ENCODE measurements at regions not wholly inside any gene's neighbourhood (a gene's known extent, or its start where the extent isn't known, plus 50 kb on each side); places are given as distances from the start of the nearest gene placed in this dataset.

DNA sequence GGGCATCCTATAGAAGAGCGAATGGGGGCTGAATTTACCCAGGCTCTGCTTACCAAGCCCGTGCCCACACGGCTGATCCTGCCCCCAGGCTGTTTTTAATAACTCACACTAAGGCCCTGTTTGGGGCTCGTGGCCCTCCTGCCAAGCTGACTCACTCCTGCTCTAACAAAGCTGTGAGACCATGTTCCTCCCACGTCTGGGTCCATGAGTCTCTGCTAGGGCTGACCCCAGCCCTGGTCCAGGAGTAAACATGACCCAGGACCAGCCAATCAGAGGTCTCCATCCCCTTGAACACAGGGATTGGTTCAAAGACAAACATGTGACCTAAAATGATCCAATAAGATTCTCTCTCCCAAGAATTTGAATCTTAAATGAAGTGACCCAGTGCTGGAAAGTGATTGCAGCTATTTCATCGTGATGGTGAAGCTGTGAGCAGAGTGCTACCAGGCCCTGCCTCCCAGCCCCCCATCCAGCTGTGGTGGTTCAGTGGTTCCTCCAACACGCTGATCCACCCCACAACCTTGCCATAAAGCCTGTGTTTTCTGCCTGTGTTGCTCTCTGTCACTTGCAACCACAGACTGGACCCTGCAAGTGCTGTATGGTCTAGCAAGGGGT, 57.2 kb downstream of the C16orf82 start:
- no peak for DNase-seq
- Mint-ChIP-seq H3K36me3 (ENCODE audit: insufficient read depth, unreplicated experiment) (no peaks in the 10 kb centered on the region), H3K27ac (ENCODE audit: unreplicated experiment) (no peak overlapping the region), H3K4me1 (ENCODE audit: low read depth, unreplicated experiment) (no peaks in the 10 kb centered on the region), H3K4me3 (ENCODE audit: low read depth, unreplicated experiment) (no peak overlapping the region), H3K9me3 (ENCODE audit: low read depth, unreplicated experiment) (peaks cover 4% of the 10 kb centered on the region), H3K27me3 (ENCODE audit: unreplicated experiment) (peaks cover 17% of the 10 kb centered on the region)
- no TSS peak for BruUV-seq (replicated peaks)
- intact Hi-C loops (cut with micrococcal nuclease; ENCODE audit: unreplicated experiment): no loop called here
- TF ChIP-seq, protein P1, sequence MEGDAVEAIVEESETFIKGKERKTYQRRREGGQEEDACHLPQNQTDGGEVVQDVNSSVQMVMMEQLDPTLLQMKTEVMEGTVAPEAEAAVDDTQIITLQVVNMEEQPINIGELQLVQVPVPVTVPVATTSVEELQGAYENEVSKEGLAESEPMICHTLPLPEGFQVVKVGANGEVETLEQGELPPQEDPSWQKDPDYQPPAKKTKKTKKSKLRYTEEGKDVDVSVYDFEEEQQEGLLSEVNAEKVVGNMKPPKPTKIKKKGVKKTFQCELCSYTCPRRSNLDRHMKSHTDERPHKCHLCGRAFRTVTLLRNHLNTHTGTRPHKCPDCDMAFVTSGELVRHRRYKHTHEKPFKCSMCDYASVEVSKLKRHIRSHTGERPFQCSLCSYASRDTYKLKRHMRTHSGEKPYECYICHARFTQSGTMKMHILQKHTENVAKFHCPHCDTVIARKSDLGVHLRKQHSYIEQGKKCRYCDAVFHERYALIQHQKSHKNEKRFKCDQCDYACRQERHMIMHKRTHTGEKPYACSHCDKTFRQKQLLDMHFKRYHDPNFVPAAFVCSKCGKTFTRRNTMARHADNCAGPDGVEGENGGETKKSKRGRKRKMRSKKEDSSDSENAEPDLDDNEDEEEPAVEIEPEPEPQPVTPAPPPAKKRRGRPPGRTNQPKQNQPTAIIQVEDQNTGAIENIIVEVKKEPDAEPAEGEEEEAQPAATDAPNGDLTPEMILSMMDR (IDR thresholded peaks at IDR 0.05; ENCODE audit: unreplicated experiment): no peak
- CTCF ChIA-PET: no interaction called here

DNA sequence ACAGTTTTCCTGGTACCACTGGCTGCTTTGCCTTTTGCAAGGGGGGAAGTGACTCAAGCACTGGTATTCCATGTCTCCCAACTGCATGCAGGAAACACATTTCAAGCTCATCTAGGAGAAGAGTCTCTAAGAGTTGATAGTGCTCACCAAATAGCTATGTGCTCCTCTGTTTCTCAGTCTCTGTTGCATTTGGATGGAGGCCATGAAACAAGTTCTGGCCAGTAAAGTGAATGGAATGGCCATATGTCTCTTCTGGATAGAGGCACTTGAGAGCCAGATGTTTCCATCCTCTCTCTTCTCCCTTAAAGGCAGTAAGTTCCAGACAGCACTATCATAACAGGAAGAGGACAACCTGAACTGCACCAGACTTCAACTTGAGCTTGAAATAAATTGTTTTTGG, 60.6 kb downstream of the C16orf82 start:
- no peak overlapping the region for H3K27ac Mint-ChIP-seq (ENCODE audit: unreplicated experiment)
- no peak overlapping the region for H3K4me3 Mint-ChIP-seq (ENCODE audit: low read depth, unreplicated experiment)
- intact Hi-C loops (cut with micrococcal nuclease; ENCODE audit: unreplicated experiment): no loop called here
- CTCF ChIA-PET: no interaction called here
- BruUV-seq (replicated peaks): no TSS peak
- no peaks in the 10 kb centered on the region for H3K36me3 Mint-ChIP-seq (ENCODE audit: insufficient read depth, unreplicated experiment)
- peaks cover 10% of the 10 kb centered on the region for H3K9me3 Mint-ChIP-seq (ENCODE audit: low read depth, unreplicated experiment)
- TF ChIP-seq, protein P1 (IDR thresholded peaks at IDR 0.05; ENCODE audit: unreplicated experiment): no peak
- no peak for DNase-seq
- peaks cover 32% of the 10 kb centered on the region for H3K27me3 Mint-ChIP-seq (ENCODE audit: unreplicated experiment)
- H3K4me1 Mint-ChIP-seq (ENCODE audit: low read depth, unreplicated experiment): no peaks in the 10 kb centered on the region

- intact Hi-C loops (cut with micrococcal nuclease; ENCODE audit: unreplicated experiment): no loop called here
- TF ChIP-seq, protein P1 (IDR thresholded peaks at IDR 0.05; ENCODE audit: unreplicated experiment): no peak
- Mint-ChIP-seq H3K27ac (ENCODE audit: unreplicated experiment) (no peak overlapping the region), H3K4me1 (ENCODE audit: low read depth, unreplicated experiment) (no peaks in the 10 kb centered on the region), H3K4me3 (ENCODE audit: low read depth, unreplicated experiment) (no peak overlapping the region), H3K9me3 (ENCODE audit: low read depth, unreplicated experiment) (peaks cover 10% of the 10 kb centered on the region), H3K27me3 (ENCODE audit: unreplicated experiment) (peaks cover 32% of the 10 kb centered on the region), H3K36me3 (ENCODE audit: insufficient read depth, unreplicated experiment) (no peaks in the 10 kb centered on the region)
- DNase-seq: no peak
- CTCF ChIA-PET: no interaction called here
- BruUV-seq (replicated peaks): no TSS peak
Observed at GRCh38 chr16:27129401-27129800, 62.7 kb downstream of the C16orf82 start.

DNA sequence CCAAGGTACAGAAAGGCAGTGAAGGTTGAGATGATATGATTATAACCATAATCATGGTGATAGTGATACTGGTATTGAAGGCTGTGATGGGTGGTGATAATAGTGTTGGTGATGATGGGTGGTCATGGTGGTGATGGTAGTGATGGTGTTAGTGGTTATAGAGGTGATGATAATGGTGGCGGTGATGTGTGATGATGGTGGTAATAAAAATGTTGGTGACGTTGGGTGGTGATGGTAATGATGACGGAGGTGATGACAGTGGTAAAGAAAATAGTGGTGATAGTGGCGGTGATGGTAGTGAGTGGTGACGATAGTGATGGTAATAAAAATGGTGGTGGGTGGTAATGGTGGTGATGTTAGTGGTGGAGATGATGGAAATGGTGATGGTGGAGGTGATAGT, 65.1 kb upstream of the KDM8 start:
- H3K4me1 Mint-ChIP-seq (ENCODE audit: low read depth, unreplicated experiment): no peaks in the 10 kb centered on the region
- TF ChIP-seq, protein P1 (IDR thresholded peaks at IDR 0.05; ENCODE audit: unreplicated experiment): no peak
- no peak overlapping the region for H3K4me3 Mint-ChIP-seq (ENCODE audit: low read depth, unreplicated experiment)
- CTCF ChIA-PET: no interaction called here
- peaks cover 4% of the 10 kb centered on the region for H3K36me3 Mint-ChIP-seq (ENCODE audit: insufficient read depth, unreplicated experiment)
- no TSS peak for BruUV-seq (replicated peaks)
- intact Hi-C loops (cut with micrococcal nuclease; ENCODE audit: unreplicated experiment): no loop called here
- no peak overlapping the region for H3K27ac Mint-ChIP-seq (ENCODE audit: unreplicated experiment)
- no peak for DNase-seq
- peaks cover 8% of the 10 kb centered on the region for H3K9me3 Mint-ChIP-seq (ENCODE audit: low read depth, unreplicated experiment)
- H3K27me3 Mint-ChIP-seq (ENCODE audit: unreplicated experiment): peaks cover 40% of the 10 kb centered on the region
